Mesenchymal stem cell (in vitro differentiated cells and primary cell): ENCODE measurements at regions not wholly inside any gene's neighbourhood (a gene's known extent, or its start where the extent isn't known, plus 50 kb on each side); places are given as distances from the start of the nearest gene placed in this dataset.
"Not testable (repeated sequence)": the region's sequence is repeated elsewhere in the genome, so short reads cannot be mapped to it uniquely, and the experiment has no call there.

Experiments used
- DNase-seq: peaks from one replicate; pipeline ENCODE4 v3.0.0-alpha.2; 2013
- H2AFZ ChIP-seq: one replicate; pipeline ENCODE4 v1.6.1; 2013; ENCODE audit warnings: low read depth, mild to moderate bottlenecking, control low read depth, inconsistent platforms, low read length, moderate library complexity
- H2AK5ac ChIP-seq: 2 replicates; pipeline ENCODE4 v1.6.1; 2013; ENCODE audit warnings: low read length, moderate library complexity, mild to moderate bottlenecking, inconsistent platforms; ENCODE audit not compliant: severe bottlenecking
- H2BK120ac ChIP-seq: one replicate; pipeline ENCODE4 v1.6.1; 2013; ENCODE audit warnings: low read depth, mild to moderate bottlenecking, inconsistent platforms, low read length, moderate library complexity
- H2BK12ac ChIP-seq, 2 experiments: one replicate each; pipeline ENCODE4 v1.6.1; 2013; ENCODE audit warnings: inconsistent platforms in 2 of 2, low read length in 2 of 2, mild to moderate bottlenecking in 2 of 2, moderate library complexity in 2 of 2, control low read depth in 1 of 2
- H2BK15ac ChIP-seq: one replicate; pipeline ENCODE4 v1.6.1; 2013; ENCODE audit warnings: mild to moderate bottlenecking, low read depth, inconsistent platforms; ENCODE audit not compliant: poor library complexity, severe bottlenecking
- H2BK5ac ChIP-seq: 2 replicates; pipeline ENCODE4 v1.6.1; 2013; ENCODE audit warnings: low read depth, mild to moderate bottlenecking, low read length, control low read depth, inconsistent platforms; ENCODE audit not compliant: poor library complexity, severe bottlenecking
- H3K14ac ChIP-seq, 2 experiments: one replicate each; pipeline ENCODE4 v1.6.1; 2013; ENCODE audit warnings: inconsistent platforms in 2 of 2, low read length in 2 of 2, control low read depth in 1 of 2, mild to moderate bottlenecking in 1 of 2, moderate library complexity in 1 of 2
- H3K18ac ChIP-seq, 2 experiments: one replicate each; pipeline ENCODE4 v1.6.1; 2013; ENCODE audit warnings: inconsistent platforms in 2 of 2, low read length in 2 of 2, control low read depth in 1 of 2, low read depth in 1 of 2, mild to moderate bottlenecking in 1 of 2
- H3K23ac ChIP-seq, 2 experiments: one replicate each; pipeline ENCODE4 v1.6.1; 2013; ENCODE audit warnings: inconsistent platforms in 2 of 2, low read length in 2 of 2, mild to moderate bottlenecking in 2 of 2, moderate library complexity in 2 of 2, control low read depth in 1 of 2
- H3K27ac ChIP-seq: 2 replicates; pipeline ENCODE4 v1.5.1; 2013; ENCODE audit warnings: mild to moderate bottlenecking, moderate library complexity, low read length, control low read depth, inconsistent platforms; ENCODE audit not compliant: poor library complexity, severe bottlenecking
- H3K27me3 ChIP-seq, 2 experiments: 2 replicates each; pipeline versions ENCODE4 v1.6.1 to v1.7.0; 2013; ENCODE audit warnings: low read length in 2 of 2, mild to moderate bottlenecking in 2 of 2, moderate library complexity in 2 of 2, control low read depth in 1 of 2, inconsistent platforms in 1 of 2; ENCODE audit not compliant: control insufficient read depth in 1 of 2, insufficient read depth in 1 of 2
- H3K36me3 ChIP-seq, 2 experiments: 2 replicates each; pipeline versions ENCODE4 v1.6.1 to v1.7.0; 2013; ENCODE audit warnings: low read length in 2 of 2, control low read depth in 1 of 2, inconsistent platforms in 1 of 2, low read depth in 1 of 2, mild to moderate bottlenecking in 1 of 2; ENCODE audit not compliant: insufficient read depth in 2 of 2, control insufficient read depth in 1 of 2
- H3K4ac ChIP-seq, 2 experiments: one replicate each; pipeline ENCODE4 v1.6.1; 2013; ENCODE audit warnings: inconsistent platforms in 2 of 2, low read length in 2 of 2, mild to moderate bottlenecking in 2 of 2, moderate library complexity in 2 of 2, control low read depth in 1 of 2, low read depth in 1 of 2
- H3K4me1 ChIP-seq: 2 replicates; pipeline ENCODE4 v1.6.1; 2013; ENCODE audit warnings: low read depth, low read length, control low read depth; ENCODE audit not compliant: control insufficient read depth, insufficient read depth
- H3K4me2 ChIP-seq: 2 replicates; pipeline ENCODE4 v1.6.1; 2013; ENCODE audit warnings: low read length, mild to moderate bottlenecking, inconsistent platforms; ENCODE audit not compliant: poor library complexity, severe bottlenecking
- H3K4me3 ChIP-seq, 2 experiments: 2 replicates each; pipeline versions ENCODE4 v1.5.1 to v1.7.0; 2013; ENCODE audit warnings: low read length in 2 of 2, mild to moderate bottlenecking in 2 of 2, control low read depth in 1 of 2, low read depth in 1 of 2; ENCODE audit not compliant: insufficient read depth in 1 of 2
- H3K79me1 ChIP-seq: replicated peaks from 2 replicates; pipeline ENCODE4 v1.6.1; 2013; ENCODE audit warnings: mild to moderate bottlenecking, control low read depth, low read length, inconsistent platforms; ENCODE audit not compliant: poor library complexity, severe bottlenecking
- H3K9ac ChIP-seq: 2 replicates; pipeline ENCODE4 v1.7.0; 2013; ENCODE audit warnings: mild to moderate bottlenecking, low read length, moderate library complexity
- H3K9me3 ChIP-seq: 2 replicates; pipeline ENCODE4 v1.7.0; 2013; ENCODE audit warnings: mild to moderate bottlenecking, low read length; ENCODE audit not compliant: control insufficient read depth
- H4K8ac ChIP-seq: one replicate; pipeline ENCODE4 v1.6.1; 2013; ENCODE audit warnings: inconsistent platforms, mild to moderate bottlenecking, low read length, moderate library complexity
- H4K91ac ChIP-seq: one replicate; pipeline ENCODE4 v1.6.1; 2013; ENCODE audit warnings: mild to moderate bottlenecking, low read length, inconsistent platforms
- WGBS: methylation state at CpG from one replicate; pipeline ENCODE4 v1.1.7; 2013; ENCODE audit warnings: mixed read lengths; 5-methylcytosine and 5-hydroxymethylcytosine counted together

DNA sequence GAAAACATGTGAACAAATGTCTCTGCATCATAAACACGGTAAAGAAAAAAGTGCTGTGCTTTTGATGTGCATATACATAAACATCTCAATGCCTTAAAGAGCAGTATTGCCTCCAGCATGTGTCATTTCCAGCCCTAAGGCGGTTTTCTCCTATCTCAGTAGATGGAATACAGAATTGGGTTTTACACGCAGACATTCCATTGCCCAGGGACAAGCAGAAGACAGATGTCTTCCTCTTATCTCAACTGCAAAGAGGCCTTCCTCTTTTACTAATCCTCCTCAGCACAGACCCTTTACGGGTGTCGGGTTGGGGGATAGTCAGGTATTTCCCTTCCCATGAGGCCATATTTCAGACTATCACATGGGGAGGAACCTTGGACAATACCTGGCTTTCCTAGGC is 499.2 kb downstream of the KCNT2 start:
- peak; percentile 51 for DNase-seq
- not testable (repeated sequence) for H3K4me1 ChIP-seq, H3K14ac ChIP-seq, H2BK12ac ChIP-seq, H3K27ac ChIP-seq, H2BK5ac ChIP-seq, H3K79me1 ChIP-seq, H3K9me3 ChIP-seq, H2BK120ac ChIP-seq, H3K27me3 ChIP-seq, H3K18ac ChIP-seq, H3K4me2 ChIP-seq, H4K8ac ChIP-seq, H3K36me3 ChIP-seq, H4K91ac ChIP-seq, H2AFZ ChIP-seq, H3K4me3 ChIP-seq, H2BK15ac ChIP-seq, H3K23ac ChIP-seq, H3K9ac ChIP-seq, H2AK5ac ChIP-seq, H3K4ac ChIP-seq
- WGBS, result 41% methylated on average over 2 of the region's 5 CpGs

GRCh38 chr1:196105901-196106300 is 502.3 kb downstream of the KCNT2 start:
- no peak overlapping the region for H2BK15ac ChIP-seq
- WGBS, result 100% methylated on average over 2 of the region's 3 CpGs
- no peaks in the 10 kb centered on the region for H3K79me1 ChIP-seq
- no peak overlapping the region for H4K91ac ChIP-seq
- H3K27me3 ChIP-seq, result no peaks in the 10 kb centered on the region
- no peak overlapping the region for H3K18ac ChIP-seq
- H3K4me1 ChIP-seq, result no peaks in the 10 kb centered on the region
- no peak overlapping the region for H2BK120ac ChIP-seq
- H2BK5ac ChIP-seq, result no peak overlapping the region
- no peak overlapping the region for H3K4ac ChIP-seq
- no peak overlapping the region for H3K4me2 ChIP-seq
- no peak overlapping the region for H2AFZ ChIP-seq
- H4K8ac ChIP-seq, result no peak overlapping the region
- no peak overlapping the region for H2AK5ac ChIP-seq
- H3K36me3 ChIP-seq, result no peaks in the 10 kb centered on the region
- no peak for DNase-seq
- H3K23ac ChIP-seq, result no peak overlapping the region
- H3K27ac ChIP-seq, result no peak overlapping the region
- no peak overlapping the region for H2BK12ac ChIP-seq
- H3K4me3 ChIP-seq, result no peak overlapping the region
- H3K9ac ChIP-seq, result no peak overlapping the region
- no peak overlapping the region for H3K14ac ChIP-seq
- H3K9me3 ChIP-seq, result peaks cover 11% of the 10 kb centered on the region

DNA sequence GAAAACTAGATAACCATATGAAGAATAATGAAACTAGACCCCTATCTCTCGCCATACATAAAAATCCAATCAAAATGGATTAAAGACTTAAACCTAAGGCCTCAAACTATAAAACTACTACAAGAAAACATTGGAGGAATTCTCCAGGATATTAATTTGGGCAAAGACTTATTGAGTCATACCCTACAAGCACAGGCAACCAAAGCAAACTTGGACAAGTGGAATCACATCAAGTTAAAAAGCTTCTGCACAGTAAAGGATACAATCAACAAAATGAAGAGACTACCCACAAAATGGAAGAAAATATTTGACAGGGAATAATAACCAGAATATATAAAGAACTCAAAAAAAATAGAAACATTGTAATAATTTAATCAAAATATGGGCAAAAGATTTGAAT is 505.4 kb downstream of the KCNT2 start:
- no peak overlapping the region for H4K91ac ChIP-seq
- H3K79me1 ChIP-seq, result no peaks in the 10 kb centered on the region
- no peak overlapping the region for H3K14ac ChIP-seq
- H2BK5ac ChIP-seq, result no peak overlapping the region
- no peak overlapping the region for H3K4me3 ChIP-seq
- H3K4me2 ChIP-seq, result no peak overlapping the region
- no peak overlapping the region for H2BK15ac ChIP-seq
- H3K36me3 ChIP-seq, result no peaks in the 10 kb centered on the region
- H3K9ac ChIP-seq, result no peak overlapping the region
- H2BK120ac ChIP-seq, result no peak overlapping the region
- no peak overlapping the region for H3K4ac ChIP-seq
- H2AK5ac ChIP-seq, result no peak overlapping the region
- H3K27ac ChIP-seq, result no peak overlapping the region
- no peak overlapping the region for H4K8ac ChIP-seq
- H3K27me3 ChIP-seq, result no peaks in the 10 kb centered on the region
- H3K23ac ChIP-seq, result no peak overlapping the region
- DNase-seq, result no peak
- peaks cover 4% of the 10 kb centered on the region for H3K9me3 ChIP-seq
- no peaks in the 10 kb centered on the region for H3K4me1 ChIP-seq
- H2BK12ac ChIP-seq, result no peak overlapping the region
- WGBS, result no CpG with 5 or more reads among the region's 1 CpG
- H3K18ac ChIP-seq, result no peak overlapping the region
- no peak overlapping the region for H2AFZ ChIP-seq

DNA sequence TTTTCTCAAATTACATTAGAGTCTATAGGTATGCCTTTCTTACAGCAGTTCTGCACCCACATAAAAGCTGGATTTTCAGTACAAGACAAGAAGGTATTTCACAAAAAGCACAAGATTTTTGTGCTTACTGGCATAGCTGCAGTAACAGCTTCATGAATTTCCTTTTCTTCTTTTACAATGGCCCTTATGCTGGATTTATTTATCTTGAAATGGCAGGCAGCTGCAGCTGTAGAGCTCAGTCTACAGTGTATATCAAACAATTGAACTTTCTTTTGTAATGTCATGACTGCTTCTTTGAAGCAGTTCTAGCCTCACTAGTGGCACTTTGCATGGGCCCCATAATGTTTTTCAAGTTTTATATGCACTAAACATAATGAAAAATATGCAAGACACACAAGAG is 510.2 kb downstream of the KCNT2 start:
- H4K8ac ChIP-seq, result no peak overlapping the region
- no peaks in the 10 kb centered on the region for H3K4me1 ChIP-seq
- H2AK5ac ChIP-seq, result no peak overlapping the region
- peaks cover 4% of the 10 kb centered on the region for H3K9me3 ChIP-seq
- no peak overlapping the region for H2AFZ ChIP-seq
- no peak overlapping the region for H2BK5ac ChIP-seq
- no peak overlapping the region for H3K27ac ChIP-seq
- H2BK15ac ChIP-seq, result no peak overlapping the region
- no peak overlapping the region for H4K91ac ChIP-seq
- no peak overlapping the region for H3K14ac ChIP-seq
- no peak overlapping the region for H3K4ac ChIP-seq
- no peak for DNase-seq
- no peaks in the 10 kb centered on the region for H3K36me3 ChIP-seq
- H3K18ac ChIP-seq, result no peak overlapping the region
- H3K4me2 ChIP-seq, result no peak overlapping the region
- no peak overlapping the region for H3K23ac ChIP-seq
- H2BK12ac ChIP-seq, result no peak overlapping the region
- no peak overlapping the region for H3K9ac ChIP-seq
- H3K4me3 ChIP-seq, result no peak overlapping the region
- no peak overlapping the region for H2BK120ac ChIP-seq
- no peaks in the 10 kb centered on the region for H3K27me3 ChIP-seq
- no peaks in the 10 kb centered on the region for H3K79me1 ChIP-seq
